ENCODE measurements at regions not wholly inside any gene's neighbourhood (a gene's known extent, or its start where the extent isn't known, plus 50 kb on each side); places are given as distances from the start of the nearest gene placed in this dataset.

- Mint-ChIP-seq H3K4me3 (no peak overlapping the region), H3K36me3 (no peaks in the 10 kb centered on the region), H3K27me3 (ENCODE audit: insufficient read depth, low read depth) (no peaks in the 10 kb centered on the region), H3K9me3 (peaks cover 2% of the 10 kb centered on the region), H3K27ac (no peak overlapping the region), H3K4me1 (no peaks in the 10 kb centered on the region)
- Histone ChIP-seq H3K79me2 (ENCODE audit: low read depth) (no peaks in the 10 kb centered on the region), H3K4me1 (no peaks in the 10 kb centered on the region), H2AFZ (replicated peaks) (no peak overlapping the region), H3K4me2 (no peak overlapping the region), H3K27ac (no peak overlapping the region), H3K9ac (no peak overlapping the region), H3K36me3 (no peaks in the 10 kb centered on the region), H3K27me3 (no peaks in the 10 kb centered on the region), H3F3A (ENCODE audit: low read depth) (no peaks in the 10 kb centered on the region), H3K4me3 (no peak overlapping the region), H3K9me3 (ENCODE audit: low read depth) (no peaks in the 10 kb centered on the region), H4K20me1 (ENCODE audit: low read depth) (no peaks in the 10 kb centered on the region)
- DNase-seq (ENCODE audit: low spot score): no peak
- TF ChIP-seq EZH2 (IDR thresholded peaks at IDR 0.05) (no peak), EZH2phosphoT487 (IDR thresholded peaks at IDR 0.05) (no peak), CTCF (IDR thresholded peaks at IDR 0.05) (no peak)
These were observed 738.2 kb downstream of the CD109 start for GRCh38 chr6:74434171-74434570.

DNA sequence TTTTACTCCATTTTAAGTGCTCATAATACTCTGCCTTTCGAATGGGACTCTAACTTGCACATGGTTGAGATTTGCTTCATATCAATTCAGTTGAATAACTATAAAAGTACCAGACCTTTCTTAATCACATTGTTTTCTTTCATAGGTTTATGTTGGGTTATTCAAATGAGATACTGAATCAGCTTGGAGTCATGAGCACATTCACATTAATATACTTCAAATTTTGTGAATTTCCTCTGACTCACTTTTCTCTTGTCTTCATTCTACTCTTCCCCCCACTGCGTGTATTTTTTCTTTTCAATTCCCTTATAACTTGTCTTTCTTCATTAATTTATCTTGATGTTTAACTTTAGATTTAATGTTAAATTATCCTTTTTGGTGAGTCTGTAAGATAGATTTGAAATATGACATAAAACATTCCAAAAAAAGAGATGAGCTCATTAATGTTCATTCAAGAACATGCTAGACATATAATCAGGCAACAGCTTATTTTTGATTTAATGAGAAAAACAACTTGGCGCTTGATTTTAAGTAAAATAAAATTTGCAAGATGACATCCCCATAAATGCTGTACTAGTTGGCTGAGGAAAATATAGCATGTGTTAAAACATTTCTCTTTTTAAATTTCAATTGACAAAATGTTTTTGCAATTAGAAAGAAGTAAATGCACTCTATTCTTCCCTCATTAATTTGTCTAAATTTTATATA lies 736.0 kb downstream of the CD109 start:
- H3K4me3 Mint-ChIP-seq: no peak overlapping the region
- no peak overlapping the region for H3K4me3 ChIP-seq
- no peaks in the 10 kb centered on the region for H3K27me3 ChIP-seq
- no peaks in the 10 kb centered on the region for H3K9me3 ChIP-seq (ENCODE audit: low read depth)
- H3K27ac ChIP-seq: no peak overlapping the region
- H3K4me1 ChIP-seq: no peaks in the 10 kb centered on the region
- H3K27me3 Mint-ChIP-seq (ENCODE audit: insufficient read depth, low read depth): no peaks in the 10 kb centered on the region
- no peak overlapping the region for H3K27ac Mint-ChIP-seq
- no peaks in the 10 kb centered on the region for H3K36me3 Mint-ChIP-seq
- no peaks in the 10 kb centered on the region for H3K36me3 ChIP-seq
- no peak overlapping the region for H2AFZ ChIP-seq (replicated peaks)
- TF ChIP-seq CTCF (IDR thresholded peaks at IDR 0.05) (no peak), EZH2 (IDR thresholded peaks at IDR 0.05) (no peak), EZH2phosphoT487 (IDR thresholded peaks at IDR 0.05) (no peak)
- no peak overlapping the region for H3K9ac ChIP-seq
- peaks cover 2% of the 10 kb centered on the region for H3K9me3 Mint-ChIP-seq
- no peaks in the 10 kb centered on the region for H3F3A ChIP-seq (ENCODE audit: low read depth)
- DNase-seq (ENCODE audit: low spot score): no peak
- no peaks in the 10 kb centered on the region for H3K79me2 ChIP-seq (ENCODE audit: low read depth)
- H3K4me1 Mint-ChIP-seq: no peaks in the 10 kb centered on the region
- H4K20me1 ChIP-seq (ENCODE audit: low read depth): no peaks in the 10 kb centered on the region
- no peak overlapping the region for H3K4me2 ChIP-seq

DNA sequence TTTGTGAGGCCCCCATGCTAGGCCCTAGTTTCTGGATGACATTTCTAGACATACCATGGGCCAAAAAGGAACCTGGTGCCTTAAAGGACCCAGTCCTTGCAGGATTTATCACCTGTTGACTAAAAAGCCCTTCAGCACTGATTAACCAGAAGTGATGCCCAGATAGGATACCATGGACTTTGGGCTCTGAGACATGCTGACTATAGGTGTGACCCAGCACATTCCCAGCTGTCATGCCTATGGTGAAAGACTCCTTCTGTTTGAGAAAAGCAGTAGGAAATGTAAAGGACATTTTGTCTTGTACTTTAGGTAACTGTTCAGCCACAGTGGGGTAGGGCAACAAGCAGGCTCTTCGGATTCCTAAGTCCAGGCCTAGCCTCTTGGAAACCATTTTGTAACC lies 724.2 kb downstream of the CD109 start:
- Histone ChIP-seq H3K9me3 (ENCODE audit: low read depth) (no peaks in the 10 kb centered on the region), H3K4me3 (no peak overlapping the region), H3K9ac (no peak overlapping the region), H3K79me2 (ENCODE audit: low read depth) (no peaks in the 10 kb centered on the region), H4K20me1 (ENCODE audit: low read depth) (no peaks in the 10 kb centered on the region), H3K4me1 (no peaks in the 10 kb centered on the region), H3F3A (ENCODE audit: low read depth) (no peaks in the 10 kb centered on the region), H3K27ac (no peak overlapping the region), H3K4me2 (no peak overlapping the region), H2AFZ (replicated peaks) (no peak overlapping the region), H3K27me3 (no peaks in the 10 kb centered on the region), H3K36me3 (no peaks in the 10 kb centered on the region)
- Mint-ChIP-seq H3K9me3 (no peaks in the 10 kb centered on the region), H3K4me3 (no peak overlapping the region), H3K27me3 (ENCODE audit: insufficient read depth, low read depth) (no peaks in the 10 kb centered on the region), H3K4me1 (no peaks in the 10 kb centered on the region), H3K27ac (no peak overlapping the region), H3K36me3 (no peaks in the 10 kb centered on the region)
- TF ChIP-seq EZH2 (IDR thresholded peaks at IDR 0.05): no peak
- no peak for TF ChIP-seq EZH2phosphoT487 (IDR thresholded peaks at IDR 0.05)
- no peak for TF ChIP-seq CTCF (IDR thresholded peaks at IDR 0.05)
- no peak for DNase-seq (ENCODE audit: low spot score)
